DMS153 treated with DMSO at 0.1 percent for 48 hours (cell line): ENCODE measurements at regions not wholly inside any gene's neighbourhood (a gene's known extent, or its start where the extent isn't known, plus 50 kb on each side); places are given as distances from the start of the nearest gene placed in this dataset.
"Not testable (repeated sequence)": the region's sequence is repeated elsewhere in the genome, so short reads cannot be mapped to it uniquely, and the experiment has no call there.

Experiments
- DNase-seq: peaks from one replicate; lab custom pipeline; 2025; ENCODE audit not compliant: unreplicated experiment; lab: John Stamatoyannopoulos, UW

DNA sequence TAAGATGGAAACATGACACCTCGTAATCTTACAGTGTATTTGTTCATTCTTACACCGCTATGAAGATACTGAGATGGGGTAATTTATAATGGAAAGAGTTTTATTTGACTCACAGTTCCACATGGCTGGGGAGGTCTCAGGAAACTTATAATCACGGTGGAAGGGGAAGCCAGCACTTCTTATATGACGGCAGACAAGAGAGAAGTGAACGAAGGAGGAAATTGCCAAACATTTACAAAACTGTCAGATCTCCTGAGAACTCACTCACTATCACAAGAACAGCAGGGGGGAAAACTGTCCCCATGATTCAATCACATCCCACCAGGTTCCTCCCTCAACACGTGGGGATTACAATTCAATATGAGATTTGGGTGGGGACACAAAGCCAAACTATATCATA is 282.3 kb downstream of the HGF start:
- no peak for DNase-seq

DNA sequence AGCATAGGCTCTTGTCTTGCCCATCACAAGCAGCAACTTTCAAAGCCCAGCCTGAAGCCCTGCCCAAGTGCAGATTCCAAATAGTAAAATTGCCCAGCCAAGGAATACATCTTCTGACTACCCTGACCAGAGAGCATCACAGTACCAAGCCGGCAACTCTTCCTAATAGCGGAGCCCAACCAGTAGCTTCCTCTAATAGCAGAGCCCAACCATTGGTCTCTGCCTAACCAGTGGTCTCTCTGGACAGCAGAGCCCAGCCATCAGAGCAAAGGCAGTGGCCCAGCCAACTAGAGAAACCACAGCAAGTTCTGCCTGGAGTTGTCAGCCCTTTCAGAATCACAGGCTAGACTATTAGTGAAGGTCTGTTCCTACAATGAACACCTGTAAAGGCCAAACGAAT is 285.6 kb downstream of the HGF start:
- DNase-seq: peak; percentile 6

- peak; percentile 17 for DNase-seq
Measured at GRCh38 chr7:81482600-81483186, 287.2 kb downstream of the HGF start.

- DNase-seq: peak; percentile 16
Measured at GRCh38 chr7:81478664-81479063, 291.2 kb downstream of the HGF start.

GRCh38 chr7:81478201-81478600 is 291.6 kb downstream of the HGF start:
- DNase-seq: not testable (repeated sequence)

GRCh38 chr7:81473236-81473635 is 296.6 kb downstream of the HGF start:
- DNase-seq: no peak

GRCh38 chr7:81470724-81471379 is 299.0 kb downstream of the HGF start:
- no peak for DNase-seq

DNA sequence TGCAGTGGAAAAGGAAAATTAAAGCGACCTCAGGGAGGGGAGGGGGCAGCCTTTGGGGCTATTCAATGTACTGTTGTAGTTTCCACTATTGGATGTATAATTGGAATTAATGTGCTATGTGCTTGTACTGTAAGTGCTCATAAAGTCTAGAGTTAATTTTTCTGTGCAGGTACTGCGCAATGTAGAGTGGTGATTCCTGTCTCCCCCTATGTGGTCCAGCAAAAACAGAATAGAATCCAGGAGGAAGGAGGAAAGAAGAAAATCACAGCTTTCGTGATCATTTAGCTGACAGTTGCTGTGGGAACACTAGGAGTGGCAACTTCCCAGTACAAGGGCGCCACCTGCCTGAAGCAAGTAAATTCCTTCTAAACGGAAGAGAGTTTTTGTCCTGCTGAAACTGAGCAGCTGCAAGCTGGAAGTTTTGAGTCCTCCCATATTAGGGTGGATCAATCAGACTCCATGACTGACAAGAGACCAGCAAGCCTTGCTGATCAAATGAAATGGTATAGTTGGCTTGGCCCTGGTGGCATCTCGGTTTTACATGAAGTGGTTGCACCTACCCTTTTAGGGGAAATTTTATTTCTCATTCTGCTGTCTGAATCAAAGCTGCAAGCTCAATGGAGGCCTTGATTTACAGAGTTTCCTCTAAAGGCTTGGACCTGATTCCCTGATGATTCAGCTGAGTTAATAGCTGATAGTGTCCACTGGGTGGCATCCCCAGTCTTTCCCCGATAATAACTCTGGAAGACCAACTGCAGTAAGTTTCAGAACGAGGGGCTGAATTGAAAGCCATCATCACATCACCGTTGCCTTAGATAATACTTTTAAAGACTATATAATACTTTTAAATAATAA is 299.8 kb downstream of the HGF start:
- DNase-seq: peak; percentile 18

DNA sequence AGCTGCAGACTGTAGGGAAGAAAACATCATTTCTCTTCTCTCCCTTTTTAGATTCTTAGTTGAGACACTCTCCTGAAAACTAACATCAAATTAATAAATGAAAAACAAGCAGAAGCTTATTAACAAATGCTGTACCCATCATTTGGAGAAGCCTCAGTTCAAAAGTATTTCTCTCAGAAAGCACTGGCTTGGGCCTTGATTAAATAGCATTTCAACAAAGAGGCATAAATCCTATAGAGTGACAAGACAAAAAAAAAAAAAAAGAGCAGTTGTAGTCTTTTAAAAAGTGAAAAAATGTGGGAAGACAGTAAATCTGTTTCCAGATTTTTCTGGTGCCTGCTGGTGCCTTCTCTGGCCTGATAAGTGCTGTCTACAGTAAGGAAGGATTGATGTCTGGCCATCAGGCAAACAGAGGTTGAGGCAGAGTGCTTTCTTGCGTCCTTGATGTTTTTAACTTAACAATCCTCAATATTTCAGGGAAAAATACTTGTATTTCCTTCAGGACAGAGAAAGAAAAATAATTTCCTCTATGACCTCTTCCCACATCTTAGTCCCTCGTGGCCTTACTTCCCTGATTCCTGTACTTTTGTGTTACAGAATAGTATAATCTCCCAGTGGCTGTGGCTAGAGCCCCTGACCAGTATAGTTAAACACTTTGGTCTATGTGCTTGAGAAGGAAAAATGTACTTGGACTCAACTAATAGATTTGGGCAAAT is 300.5 kb downstream of the HGF start:
- DNase-seq: no peak

- no peak for DNase-seq
Measured at GRCh38 chr7:81468526-81468925, 301.3 kb downstream of the HGF start.

DNA sequence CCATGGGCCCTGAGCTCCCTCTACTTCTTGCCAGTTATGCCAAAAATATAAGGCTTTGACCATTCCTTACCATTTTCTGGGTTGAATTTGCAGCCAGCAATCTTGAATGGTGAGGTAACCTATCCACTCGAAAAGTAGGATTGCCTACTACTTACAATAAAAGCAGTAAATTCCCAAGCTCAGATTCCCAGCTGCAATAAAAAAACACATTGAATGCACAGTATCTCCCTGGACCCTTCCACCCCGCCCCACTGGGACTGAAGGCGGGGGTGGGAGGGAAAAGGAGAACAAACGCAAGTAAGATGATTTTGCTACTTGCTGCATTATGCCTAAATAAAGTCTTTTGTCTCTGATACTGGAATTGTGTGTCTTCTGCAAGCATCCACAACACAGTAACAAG is 301.9 kb downstream of the HGF start:
- no peak for DNase-seq

DNA sequence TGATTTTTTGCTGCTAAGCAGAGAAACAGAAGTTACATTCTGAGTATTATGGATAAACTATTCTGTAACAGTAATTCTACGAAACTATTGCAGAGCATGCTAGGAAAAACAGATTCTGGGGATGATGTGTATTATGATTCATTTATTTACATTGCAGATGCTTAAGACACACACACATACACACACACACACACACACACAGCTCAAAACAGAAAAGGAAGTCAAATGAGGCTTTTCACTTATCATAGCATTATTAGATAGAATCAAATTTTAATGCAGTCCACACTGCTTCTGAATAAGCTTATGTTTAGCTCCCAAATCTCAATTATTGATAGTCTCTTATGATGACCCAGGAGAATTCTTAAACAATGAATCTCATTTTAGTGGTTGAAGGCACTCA is 307.2 kb downstream of the HGF start:
- no peak for DNase-seq

GRCh38 chr7:81460250-81461045 is 309.4 kb downstream of the HGF start:
- no peak for DNase-seq

DNA sequence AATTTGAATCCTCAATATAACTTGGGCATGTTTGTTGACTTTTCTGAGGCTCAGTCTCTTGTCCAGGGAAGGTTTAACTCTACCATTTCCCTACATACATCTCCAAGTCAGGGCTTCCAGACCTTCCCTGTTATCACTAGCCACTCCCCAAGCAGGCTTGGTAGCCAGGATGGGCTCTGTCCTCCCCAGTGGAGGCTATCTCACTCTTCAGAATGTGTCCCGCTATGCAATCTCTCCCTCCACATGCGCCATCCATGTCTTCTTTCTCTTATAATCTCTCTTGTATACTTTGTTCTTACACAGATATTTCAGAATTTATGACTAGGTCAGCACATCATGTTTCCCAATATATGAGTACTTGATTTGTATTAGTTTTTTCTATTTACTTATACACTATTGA is 310.4 kb downstream of the HGF start:
- DNase-seq: no peak

- peak; percentile 12 for DNase-seq
Measured at GRCh38 chr7:81457852-81458522, 311.9 kb downstream of the HGF start.

DNA sequence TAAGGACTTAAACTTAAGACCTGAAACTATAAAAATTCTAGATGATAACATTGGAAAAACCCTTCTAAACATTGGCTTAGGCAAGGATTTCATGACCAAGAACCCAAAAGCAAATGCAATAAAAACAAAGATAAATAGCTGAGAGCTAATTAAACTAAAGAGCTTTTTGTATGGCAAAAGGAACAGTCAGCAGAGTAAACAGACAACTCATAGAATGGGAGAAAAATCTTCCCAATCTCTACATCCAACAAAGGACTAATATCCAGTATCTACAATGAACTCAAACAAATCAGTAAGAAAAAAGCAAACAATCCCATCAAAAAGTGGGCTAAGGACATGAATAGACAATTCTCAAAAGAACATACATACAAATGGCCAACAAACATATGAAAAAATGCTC is 316.1 kb downstream of the HGF start:
- peak; percentile 10 for DNase-seq

GRCh38 chr7:81449105-81449504 is 320.7 kb downstream of the HGF start:
- DNase-seq: no peak

DNA sequence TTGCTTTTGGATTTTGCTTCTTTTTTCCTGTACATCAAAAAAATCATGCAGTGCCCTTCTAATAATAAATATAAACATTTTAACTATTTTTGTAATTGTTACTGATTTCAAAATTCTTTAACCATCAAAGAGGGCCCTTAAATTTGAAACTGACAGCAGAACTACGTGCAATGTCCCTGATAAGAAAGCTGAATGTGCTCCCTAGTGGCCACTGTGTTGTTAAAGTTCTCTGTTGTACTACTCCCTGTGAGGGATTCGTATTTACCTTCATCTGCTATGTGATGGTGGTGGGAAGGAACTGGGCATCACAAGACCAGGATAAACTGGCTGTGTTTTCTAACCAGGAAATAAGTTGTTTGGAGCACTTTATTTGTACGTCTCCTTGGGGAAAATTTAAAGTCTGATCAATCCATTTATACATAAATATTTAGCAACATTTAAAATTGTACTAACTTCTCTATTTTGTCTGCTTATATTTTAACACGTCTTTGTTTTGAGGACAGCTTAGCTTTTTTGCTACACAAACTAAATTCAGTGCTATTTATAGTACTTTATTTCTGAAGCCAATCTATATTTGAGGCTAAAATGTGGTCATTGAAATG is 322.4 kb downstream of the HGF start:
- DNase-seq: peak; percentile 69

- DNase-seq: no peak
Measured at GRCh38 chr7:81446212-81446611, 323.6 kb downstream of the HGF start.

GRCh38 chr7:81445462-81445861 is 324.4 kb downstream of the HGF start:
- DNase-seq: no peak
